Caco-2 (cell line): ENCODE measurements at regions not wholly inside any gene's neighbourhood (a gene's known extent, or its start where the extent isn't known, plus 50 kb on each side); places are given as distances from the start of the nearest gene placed in this dataset.

Source experiments
- BruUV-seq: library from RNA; stranded (reverse); fragments of 400-500 nt; replicated peaks from 2 replicates; lab custom pipeline; 2021; lab: Mats Ljungman, UMichigan
- CTCF ChIA-PET: fragments of 300-600 bp; sonication (Branson Sonifier 250); formaldehyde crosslinking; loops from one replicate; lab custom pipeline; 2022; ENCODE audit warnings: antibody characterized with exemption; lab: Charles Lee
- POLR2A ChIA-PET: fragments of 300-600 bp; sonication (Branson Sonifier 250); formaldehyde crosslinking; loops from one replicate; lab custom pipeline; 2022; ENCODE audit warnings: antibody characterized with exemption; lab: Charles Lee
- DNase-seq, 2 experiments: peaks; one replicate each; pipeline versions ENCODE4 v3.0.0 to v3.0.0-alpha.2; 2020 to 2022
- H3K27me3 ChIP-seq: replicated peaks from 2 replicates; pipeline ENCODE4 v1.6.0; 2011; ENCODE audit warnings: low read length; ENCODE audit not compliant: control insufficient read depth, insufficient read depth
- H3K36me3 ChIP-seq: 2 replicates; pipeline ENCODE4 v1.5.1; 2011; ENCODE audit warnings: low read length; ENCODE audit not compliant: control insufficient read depth, insufficient read depth
- H3K4me1 ChIP-seq: fragments of 250-450 bp; sonication (Bioruptor Pico); 2 replicates; pipeline ENCODE4 v1.5.1; 2020; ENCODE audit warnings: mild to moderate bottlenecking
- H3K4me3 ChIP-seq: 2 replicates; pipeline ENCODE4 v1.5.1; 2011; ENCODE audit warnings: low read depth, mild to moderate bottlenecking, control low read depth, low read length
- H3K9me3 ChIP-seq: fragments of 250-450 bp; sonication (Bioruptor Pico); 2 replicates; pipeline ENCODE4 v1.5.1; 2020; ENCODE audit warnings: mild to moderate bottlenecking, moderate library complexity
- H3K27ac Mint-ChIP-seq: one replicate; pipeline ENCODE4 v1.8.0; 2022; ENCODE audit warnings: mixed read lengths; ENCODE audit not compliant: unreplicated experiment
- H3K27me3 Mint-ChIP-seq: one replicate; pipeline ENCODE4 v1.8.0; 2022; ENCODE audit warnings: mixed read lengths; ENCODE audit not compliant: insufficient read depth, unreplicated experiment
- H3K36me3 Mint-ChIP-seq: one replicate; pipeline ENCODE4 v1.8.0; 2022; ENCODE audit warnings: mild to moderate bottlenecking, mixed read lengths; ENCODE audit not compliant: insufficient read depth, unreplicated experiment
- H3K4me1 Mint-ChIP-seq: one replicate; pipeline ENCODE4 v1.8.0; 2022; ENCODE audit warnings: low read depth, mixed read lengths; ENCODE audit not compliant: unreplicated experiment
- H3K4me3 Mint-ChIP-seq: one replicate; pipeline ENCODE4 v1.8.0; 2022; ENCODE audit warnings: mild to moderate bottlenecking, moderate library complexity, mixed read lengths; ENCODE audit not compliant: unreplicated experiment
- H3K9me3 Mint-ChIP-seq: one replicate; pipeline ENCODE4 v1.8.0; 2022; ENCODE audit warnings: mixed read lengths; ENCODE audit not compliant: unreplicated experiment
- intact Hi-C: fragments of 100-400 bp; cut with micrococcal nuclease; formaldehyde crosslinking; loops from one replicate; pipeline ENCODE4 v1.10.0; 2022; ENCODE audit not compliant: unreplicated experiment
- TF ChIP-seq, protein P1 (sequence below), 2 experiments: fragments of 200-600 bp in 1 of 2; IDR thresholded peaks; 1 replicate in 1 of 2; 2 replicates in 1 of 2; pipeline versions ENCODE4 v1.5.1 to v1.8.0; 2011 to 2022; ENCODE audit warnings: antibody characterized with exemption in 1 of 2, control low read depth in 1 of 2, inconsistent platforms in 1 of 2, low read depth in 1 of 2, low read length in 1 of 2, mild to moderate bottlenecking in 1 of 2, moderate library complexity in 1 of 2; ENCODE audit not compliant: insufficient read depth in 1 of 2, severe bottlenecking in 1 of 2, unreplicated experiment in 1 of 2

DNA sequence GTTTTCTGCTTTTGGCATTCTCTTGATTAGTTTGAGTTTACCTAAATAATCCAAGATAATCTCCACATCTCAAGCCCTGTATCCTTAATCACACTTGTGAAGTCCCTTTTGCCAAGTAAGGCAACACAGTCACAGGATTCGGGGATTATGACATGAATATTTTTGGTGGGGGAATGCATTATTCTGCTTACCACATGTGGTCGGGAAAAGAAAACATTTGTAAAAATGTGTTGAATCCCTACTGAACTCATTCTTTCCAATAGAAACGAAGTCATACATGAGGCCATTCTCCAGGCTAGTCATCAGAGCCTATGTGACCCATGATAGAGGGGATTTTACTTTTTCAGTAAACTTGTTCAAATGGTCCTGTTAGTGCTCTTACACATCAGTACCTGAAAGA lies 58.5 kb upstream of the PRICKLE1 start:
- Histone ChIP-seq H3K27me3 (no peaks in the 10 kb centered on the region), H3K9me3 (no peaks in the 10 kb centered on the region), H3K36me3 (no peaks in the 10 kb centered on the region), H3K4me3 (no peak overlapping the region), H3K4me1 (peaks cover 9% of the 10 kb centered on the region)
- no peak for DNase-seq
- Mint-ChIP-seq H3K27ac (no peak overlapping the region), H3K4me3 (no peak overlapping the region), H3K4me1 (no peaks in the 10 kb centered on the region), H3K36me3 (no peaks in the 10 kb centered on the region), H3K9me3 (peaks cover 1% of the 10 kb centered on the region), H3K27me3 (no peaks in the 10 kb centered on the region)
- intact Hi-C loops: no loop called here
- ChIA-PET CTCF (no interaction called here), POLR2A (no interaction called here)
- no TSS peak for BruUV-seq
- TF ChIP-seq, protein P1, sequence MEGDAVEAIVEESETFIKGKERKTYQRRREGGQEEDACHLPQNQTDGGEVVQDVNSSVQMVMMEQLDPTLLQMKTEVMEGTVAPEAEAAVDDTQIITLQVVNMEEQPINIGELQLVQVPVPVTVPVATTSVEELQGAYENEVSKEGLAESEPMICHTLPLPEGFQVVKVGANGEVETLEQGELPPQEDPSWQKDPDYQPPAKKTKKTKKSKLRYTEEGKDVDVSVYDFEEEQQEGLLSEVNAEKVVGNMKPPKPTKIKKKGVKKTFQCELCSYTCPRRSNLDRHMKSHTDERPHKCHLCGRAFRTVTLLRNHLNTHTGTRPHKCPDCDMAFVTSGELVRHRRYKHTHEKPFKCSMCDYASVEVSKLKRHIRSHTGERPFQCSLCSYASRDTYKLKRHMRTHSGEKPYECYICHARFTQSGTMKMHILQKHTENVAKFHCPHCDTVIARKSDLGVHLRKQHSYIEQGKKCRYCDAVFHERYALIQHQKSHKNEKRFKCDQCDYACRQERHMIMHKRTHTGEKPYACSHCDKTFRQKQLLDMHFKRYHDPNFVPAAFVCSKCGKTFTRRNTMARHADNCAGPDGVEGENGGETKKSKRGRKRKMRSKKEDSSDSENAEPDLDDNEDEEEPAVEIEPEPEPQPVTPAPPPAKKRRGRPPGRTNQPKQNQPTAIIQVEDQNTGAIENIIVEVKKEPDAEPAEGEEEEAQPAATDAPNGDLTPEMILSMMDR (IDR thresholded peaks at IDR 0.05; ENCODE audit: insufficient read depth in 1 of 2, low read depth in 1 of 2, low read length in 1 of 2, severe bottlenecking in 1 of 2, unreplicated experiment in 1 of 2): no peak

DNA sequence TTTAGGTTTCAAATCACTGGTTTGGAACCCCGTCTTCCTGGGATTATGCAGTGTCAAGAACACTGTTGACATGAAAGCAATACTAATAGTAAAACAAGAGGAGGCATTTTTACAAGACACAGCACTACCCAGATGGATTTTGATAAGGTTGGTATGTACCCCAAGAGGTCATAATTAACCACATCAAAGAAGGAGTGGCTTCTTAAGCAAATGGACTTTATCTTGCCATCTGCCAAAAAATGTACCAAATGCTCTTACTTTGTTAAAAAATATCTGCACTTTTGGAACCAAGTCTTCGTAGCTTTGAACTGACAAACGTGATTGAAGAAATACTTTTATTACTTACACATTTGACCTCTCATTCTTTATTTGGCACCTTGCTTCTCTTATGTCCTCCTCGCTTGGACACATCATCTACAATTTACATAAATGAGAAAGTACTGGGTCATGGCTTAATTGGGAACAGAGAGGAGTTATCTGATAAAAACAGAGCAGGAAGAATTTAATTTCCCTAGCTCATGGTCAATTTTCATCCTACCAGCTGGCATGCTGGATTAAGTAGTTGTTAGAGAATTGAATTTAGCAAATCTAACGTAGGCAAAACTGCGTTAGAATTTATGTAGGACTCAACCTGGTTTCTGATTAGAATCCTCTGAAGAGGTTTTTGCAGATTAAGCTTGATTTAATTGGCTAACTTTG lies 54.5 kb upstream of the PRICKLE1 start:
- Mint-ChIP-seq H3K27ac (no peak overlapping the region), H3K9me3 (peaks cover 10% of the 10 kb centered on the region), H3K36me3 (no peaks in the 10 kb centered on the region), H3K4me3 (no peak overlapping the region), H3K27me3 (no peaks in the 10 kb centered on the region), H3K4me1 (no peaks in the 10 kb centered on the region)
- ChIA-PET CTCF (no interaction called here), POLR2A (interaction anchor here (0.7 kb wide), 1 partner anchor 20 kb away, joined by 4 read pairs; no protein-coding TSS in a partner anchor)
- no peaks in the 10 kb centered on the region for H3K27me3 ChIP-seq
- H3K4me3 ChIP-seq: no peak overlapping the region
- H3K4me1 ChIP-seq: peaks cover 12% of the 10 kb centered on the region
- DNase-seq: peak in 1 of 2 experiments; percentile 29
- H3K9me3 ChIP-seq: no peaks in the 10 kb centered on the region
- TF ChIP-seq, protein P1 (IDR thresholded peaks at IDR 0.05; ENCODE audit: insufficient read depth in 1 of 2, low read depth in 1 of 2, low read length in 1 of 2, severe bottlenecking in 1 of 2, unreplicated experiment in 1 of 2): no peak
- no peaks in the 10 kb centered on the region for H3K36me3 ChIP-seq
- intact Hi-C loops: no loop called here
- no TSS peak for BruUV-seq

DNA sequence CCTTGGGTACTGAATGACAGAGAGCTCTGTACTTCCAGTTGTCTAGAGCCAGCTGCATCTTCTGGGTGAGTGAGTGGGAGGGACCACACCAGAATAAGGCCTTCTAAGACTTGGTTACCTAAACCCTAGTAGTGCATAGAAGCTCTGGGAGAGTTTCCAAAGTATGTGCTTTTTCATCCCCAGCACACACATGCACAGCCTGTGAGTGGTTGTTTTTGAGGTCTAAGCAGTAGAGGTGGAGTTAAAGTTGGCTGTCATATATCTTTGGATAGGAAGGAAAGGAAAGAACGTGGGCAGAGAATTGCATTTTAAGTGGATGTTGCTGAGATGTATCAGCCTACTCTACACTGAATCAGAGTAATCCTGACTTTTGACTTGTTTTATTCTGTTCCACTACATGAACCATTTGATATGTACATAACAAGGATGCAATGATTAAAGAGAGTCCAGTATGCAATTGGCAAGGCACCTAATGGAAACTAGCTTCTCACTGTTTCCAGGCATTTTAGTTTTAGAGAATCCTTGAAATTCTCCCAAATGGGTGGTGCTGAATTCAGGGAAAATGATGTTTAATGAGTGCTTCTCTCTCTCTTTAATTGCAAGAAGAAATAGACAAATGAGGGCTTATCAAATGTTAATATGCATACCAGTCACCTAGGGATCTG lies 51.8 kb upstream of the PRICKLE1 start:
- Histone ChIP-seq H3K9me3 (no peaks in the 10 kb centered on the region), H3K4me3 (no peak overlapping the region), H3K4me1 (peaks cover 12% of the 10 kb centered on the region), H3K27me3 (no peaks in the 10 kb centered on the region), H3K36me3 (no peaks in the 10 kb centered on the region)
- Mint-ChIP-seq H3K27me3 (no peaks in the 10 kb centered on the region), H3K9me3 (peaks cover 10% of the 10 kb centered on the region), H3K4me3 (no peak overlapping the region), H3K27ac (no peak overlapping the region), H3K36me3 (no peaks in the 10 kb centered on the region), H3K4me1 (no peaks in the 10 kb centered on the region)
- intact Hi-C loops: no loop called here
- BruUV-seq: no TSS peak
- TF ChIP-seq, protein P1 (IDR thresholded peaks at IDR 0.05; ENCODE audit: insufficient read depth in 1 of 2, low read depth in 1 of 2, low read length in 1 of 2, severe bottlenecking in 1 of 2, unreplicated experiment in 1 of 2): no peak
- ChIA-PET CTCF (no interaction called here), POLR2A (no interaction called here)
- no peak for DNase-seq
